ENCODE measurements at regions not wholly inside any gene's neighbourhood (a gene's known extent, or its start where the extent isn't known, plus 50 kb on each side); places are given as distances from the start of the nearest gene placed in this dataset.

- no peak overlapping the region for H2BK120ac ChIP-seq (ENCODE audit: low read depth, low read length)
- H3K27me3 ChIP-seq (ENCODE audit: control insufficient read depth, insufficient read depth, low read length) = no peaks in the 10 kb centered on the region
- H3K79me1 ChIP-seq (ENCODE audit: low read depth in 1 of 2, low read length in 2 of 2) = no peaks in the 10 kb centered on the region
- H3K9ac ChIP-seq (ENCODE audit: low read depth, low read length) = no peak overlapping the region
- no peak overlapping the region for H2BK20ac ChIP-seq (ENCODE audit: low read depth, low read length)
- no peaks in the 10 kb centered on the region for H3K4me1 ChIP-seq (ENCODE audit: control insufficient read depth, insufficient read depth, low read length)
- H3K4me3 ChIP-seq (ENCODE audit: insufficient read depth, low read depth, low read length) = no peak overlapping the region
- no peak overlapping the region for H4K5ac ChIP-seq (ENCODE audit: low read depth, low read length)
- BruUV-seq (replicated peaks) = no TSS peak
- DNase-seq (no peak), ATAC-seq (ENCODE audit: low read depth) (no peak)
- H4K20me1 ChIP-seq (ENCODE audit: insufficient read depth, low read length) = no peaks in the 10 kb centered on the region
- H3K4me2 ChIP-seq (ENCODE audit: low read depth, low read length) = no peak overlapping the region
- H2BK5ac ChIP-seq (ENCODE audit: low read depth, low read length, poor library complexity, severe bottlenecking) = no peak overlapping the region
- TF ChIP-seq CHD1 (IDR thresholded peaks at IDR 0.05; ENCODE audit: low read depth, low read length) (no peak), NFE2L2 (IDR thresholded peaks at IDR 0.05; ENCODE audit: low read depth, low read length) (no peak), ELK1 (IDR thresholded peaks at IDR 0.05; ENCODE audit: borderline replicate concordance, low read depth, low read length) (no peak), MAFK (IDR thresholded peaks at IDR 0.05; ENCODE audit: low read depth, low read length) (no peak), FOS (IDR thresholded peaks at IDR 0.05; ENCODE audit: low read depth, low read length) (no peak), POLR2A (IDR thresholded peaks at IDR 0.05; ENCODE audit: low read depth, low read length) (no peak)
- no peaks in the 10 kb centered on the region for H3K36me3 ChIP-seq (ENCODE audit: control insufficient read depth, insufficient read depth, low read length)
- peaks cover 14% of the 10 kb centered on the region for H3K9me3 ChIP-seq (ENCODE audit: control insufficient read depth, insufficient read depth, low read length)
- dilution Hi-C loops (cut with HindIII; ENCODE audit: low sequenced_read_pairs, unreplicated experiment) (no loop called here), intact Hi-C loops (cut with micrococcal nuclease) (no loop called here), in situ Hi-C loops (cut with MboI; ENCODE audit: low sequenced_read_pairs) (no loop called here)
- H2AK9ac ChIP-seq (replicated peaks; ENCODE audit: low read depth, low read length, poor library complexity) = no peak overlapping the region
- H4K8ac ChIP-seq (ENCODE audit: low read depth in 2 of 2, low read length in 2 of 2) = no peak overlapping the region
- no peak overlapping the region for H3K27ac ChIP-seq (ENCODE audit: insufficient read depth, low read length)
- no peak overlapping the region for H4K91ac ChIP-seq (ENCODE audit: insufficient read depth, low read depth, low read length)
- no peak overlapping the region for H2AK5ac ChIP-seq (ENCODE audit: low read depth, low read length)
- POLR2A ChIA-PET (ENCODE audit: unreplicated experiment) = no interaction called here
- no peaks in the 10 kb centered on the region for H3K9me1 ChIP-seq (ENCODE audit: insufficient read depth, low read length)
- 25% methylated on average over 2 of the region's 8 CpGs; no CpG with 5 or more reads in 1 of the 2 experiments for WGBS, 2 experiments (ENCODE audit: extremely low coverage in 2 of 2, insufficient read length in 1 of 2)
- CTCF ChIA-PET = no interaction called here
- H3K14ac ChIP-seq (replicated peaks; ENCODE audit: low read depth, low read length) = no peak overlapping the region
- H3K23ac ChIP-seq (ENCODE audit: low read depth, low read length) = no peak overlapping the region
- H3K18ac ChIP-seq (ENCODE audit: low read depth, low read length) = no peak overlapping the region
- H2BK15ac ChIP-seq (ENCODE audit: low read depth, low read length) = no peak overlapping the region
- no peak overlapping the region for H2AFZ ChIP-seq (replicated peaks; ENCODE audit: low read length, poor library complexity)
- H3K4ac ChIP-seq (ENCODE audit: low read depth, low read length) = no peak overlapping the region
- H3K56ac ChIP-seq (ENCODE audit: extremely low read depth, insufficient read depth, low read length) = no peak overlapping the region
Observed at GRCh38 chr16:6297666-6298410, 1034.8 kb upstream of the RBFOX1 start.
